ENCODE measurements at regions not wholly inside any gene's neighbourhood (a gene's known extent, or its start where the extent isn't known, plus 50 kb on each side); places are given as distances from the start of the nearest gene placed in this dataset.
"Not testable (repeated sequence)": the region's sequence is repeated elsewhere in the genome, so short reads cannot be mapped to it uniquely, and the experiment has no call there.

- no peak overlapping the region for H2AFZ ChIP-seq (ENCODE audit: low read length)
- H4K20me1 ChIP-seq (ENCODE audit: insufficient read depth, low read length), result no peaks in the 10 kb centered on the region
- no peak overlapping the region for H3K9ac ChIP-seq (ENCODE audit: low read length)
- H3K4me1 ChIP-seq (ENCODE audit: insufficient read depth, low read length, severe bottlenecking), result no peaks in the 10 kb centered on the region
- H3K4me2 ChIP-seq (ENCODE audit: low read length), result no peak overlapping the region
- H3K27me3 ChIP-seq (ENCODE audit: insufficient read depth, low read length), result no peaks in the 10 kb centered on the region
- no peaks in the 10 kb centered on the region for H3K36me3 ChIP-seq (ENCODE audit: insufficient read depth, low read length)
- no peak overlapping the region for H3K4me3 ChIP-seq (ENCODE audit: low read depth, low read length, poor library complexity, severe bottlenecking)
- H3K9me3 ChIP-seq (ENCODE audit: low read length), result no peaks in the 10 kb centered on the region
- H3F3A ChIP-seq (ENCODE audit: insufficient read depth, low read length), result no peaks in the 10 kb centered on the region
- no peak overlapping the region for H3K27ac ChIP-seq (ENCODE audit: low read depth, low read length, poor library complexity, severe bottlenecking)
- TF ChIP-seq, protein P1, sequence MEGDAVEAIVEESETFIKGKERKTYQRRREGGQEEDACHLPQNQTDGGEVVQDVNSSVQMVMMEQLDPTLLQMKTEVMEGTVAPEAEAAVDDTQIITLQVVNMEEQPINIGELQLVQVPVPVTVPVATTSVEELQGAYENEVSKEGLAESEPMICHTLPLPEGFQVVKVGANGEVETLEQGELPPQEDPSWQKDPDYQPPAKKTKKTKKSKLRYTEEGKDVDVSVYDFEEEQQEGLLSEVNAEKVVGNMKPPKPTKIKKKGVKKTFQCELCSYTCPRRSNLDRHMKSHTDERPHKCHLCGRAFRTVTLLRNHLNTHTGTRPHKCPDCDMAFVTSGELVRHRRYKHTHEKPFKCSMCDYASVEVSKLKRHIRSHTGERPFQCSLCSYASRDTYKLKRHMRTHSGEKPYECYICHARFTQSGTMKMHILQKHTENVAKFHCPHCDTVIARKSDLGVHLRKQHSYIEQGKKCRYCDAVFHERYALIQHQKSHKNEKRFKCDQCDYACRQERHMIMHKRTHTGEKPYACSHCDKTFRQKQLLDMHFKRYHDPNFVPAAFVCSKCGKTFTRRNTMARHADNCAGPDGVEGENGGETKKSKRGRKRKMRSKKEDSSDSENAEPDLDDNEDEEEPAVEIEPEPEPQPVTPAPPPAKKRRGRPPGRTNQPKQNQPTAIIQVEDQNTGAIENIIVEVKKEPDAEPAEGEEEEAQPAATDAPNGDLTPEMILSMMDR (IDR thresholded peaks at IDR 0.05; ENCODE audit: low read length), result no peak
- TF ChIP-seq EZH2 (IDR thresholded peaks at IDR 0.05; ENCODE audit: borderline replicate concordance, low read length), result no peak
- H3K79me2 ChIP-seq (ENCODE audit: insufficient read depth, low read length), result no peaks in the 10 kb centered on the region
- H3K9me2 ChIP-seq (ENCODE audit: low read depth, low read length), result no peaks in the 10 kb centered on the region
These were observed 552.0 kb upstream of the USP24 start for GRCh38 chr1:55767171-55767570.

GRCh38 chr1:55765505-55765904 lies 550.3 kb upstream of the USP24 start:
- H2AFZ ChIP-seq (ENCODE audit: low read length); H3K27ac ChIP-seq (ENCODE audit: low read depth, low read length, poor library complexity, severe bottlenecking); H3K27me3 ChIP-seq (ENCODE audit: insufficient read depth, low read length); H3K9ac ChIP-seq (ENCODE audit: low read length); H3K4me2 ChIP-seq (ENCODE audit: low read length); H3K4me1 ChIP-seq (ENCODE audit: insufficient read depth, low read length, severe bottlenecking); H3F3A ChIP-seq (ENCODE audit: insufficient read depth, low read length); H4K20me1 ChIP-seq (ENCODE audit: insufficient read depth, low read length); H3K4me3 ChIP-seq (ENCODE audit: low read depth, low read length, poor library complexity, severe bottlenecking); H3K9me3 ChIP-seq (ENCODE audit: low read length); H3K36me3 ChIP-seq (ENCODE audit: insufficient read depth, low read length); H3K79me2 ChIP-seq (ENCODE audit: insufficient read depth, low read length); H3K9me2 ChIP-seq (ENCODE audit: low read depth, low read length): not testable (repeated sequence)

- Histone ChIP-seq H3K9me2 (ENCODE audit: low read depth, low read length) (no peaks in the 10 kb centered on the region), H3K79me2 (ENCODE audit: insufficient read depth, low read length) (no peaks in the 10 kb centered on the region), H2AFZ (ENCODE audit: low read length) (no peak overlapping the region), H3K36me3 (ENCODE audit: insufficient read depth, low read length) (no peaks in the 10 kb centered on the region), H3K9me3 (ENCODE audit: low read length) (no peaks in the 10 kb centered on the region), H3K4me1 (ENCODE audit: insufficient read depth, low read length, severe bottlenecking) (no peaks in the 10 kb centered on the region), H3K27ac (ENCODE audit: low read depth, low read length, poor library complexity, severe bottlenecking) (no peak overlapping the region), H3K9ac (ENCODE audit: low read length) (no peak overlapping the region), H3K4me2 (ENCODE audit: low read length) (no peak overlapping the region), H3K27me3 (ENCODE audit: insufficient read depth, low read length) (no peaks in the 10 kb centered on the region), H4K20me1 (ENCODE audit: insufficient read depth, low read length) (no peaks in the 10 kb centered on the region), H3F3A (ENCODE audit: insufficient read depth, low read length) (no peaks in the 10 kb centered on the region), H3K4me3 (ENCODE audit: low read depth, low read length, poor library complexity, severe bottlenecking) (no peak overlapping the region)
- TF ChIP-seq, protein P1 (IDR thresholded peaks at IDR 0.05; ENCODE audit: low read length), result no peak
- no peak for TF ChIP-seq EZH2 (IDR thresholded peaks at IDR 0.05; ENCODE audit: borderline replicate concordance, low read length)
These were observed 536.6 kb upstream of the USP24 start for GRCh38 chr1:55751776-55752175.

- Histone ChIP-seq H3K36me3 (ENCODE audit: insufficient read depth, low read length) (no peaks in the 10 kb centered on the region), H3K4me2 (ENCODE audit: low read length) (no peak overlapping the region), H3F3A (ENCODE audit: insufficient read depth, low read length) (no peaks in the 10 kb centered on the region), H3K79me2 (ENCODE audit: insufficient read depth, low read length) (no peaks in the 10 kb centered on the region), H2AFZ (ENCODE audit: low read length) (no peak overlapping the region), H3K27ac (ENCODE audit: low read depth, low read length, poor library complexity, severe bottlenecking) (no peak overlapping the region), H3K9ac (ENCODE audit: low read length) (no peak overlapping the region), H3K27me3 (ENCODE audit: insufficient read depth, low read length) (no peaks in the 10 kb centered on the region), H3K9me3 (ENCODE audit: low read length) (no peaks in the 10 kb centered on the region), H3K4me1 (ENCODE audit: insufficient read depth, low read length, severe bottlenecking) (no peaks in the 10 kb centered on the region), H3K9me2 (ENCODE audit: low read depth, low read length) (no peaks in the 10 kb centered on the region), H3K4me3 (ENCODE audit: low read depth, low read length, poor library complexity, severe bottlenecking) (no peak overlapping the region), H4K20me1 (ENCODE audit: insufficient read depth, low read length) (no peaks in the 10 kb centered on the region)
- TF ChIP-seq EZH2 (IDR thresholded peaks at IDR 0.05; ENCODE audit: borderline replicate concordance, low read length), result no peak
- TF ChIP-seq, protein P1 (IDR thresholded peaks at IDR 0.05; ENCODE audit: low read length), result no peak
These were observed 535.4 kb upstream of the USP24 start for GRCh38 chr1:55750628-55750995.
